ENCODE measurements at regions not wholly inside any gene's neighbourhood (a gene's known extent, or its start where the extent isn't known, plus 50 kb on each side); places are given as distances from the start of the nearest gene placed in this dataset.

- TF ChIP-seq CTCF (IDR thresholded peaks at IDR 0.05) (no peak), POLR2AphosphoS5 (IDR thresholded peaks at IDR 0.05) (no peak), POLR2A (IDR thresholded peaks at IDR 0.05) (no peak)
Observed at GRCh38 chr4:3829211-3829955, 63.2 kb downstream of the ADRA2C start.

Measured in prostate gland (tissue), 2 donors.